IMR-90 (cell line): ENCODE measurements at regions not wholly inside any gene's neighbourhood (a gene's known extent, or its start where the extent isn't known, plus 50 kb on each side); places are given as distances from the start of the nearest gene placed in this dataset.

Source experiments
- ATAC-seq: fragments of 200-7000 bp; cut with Tn5 transposase; 2 replicates; pipeline ENCODE4 v1.9.1; 2020; ENCODE audit warnings: low read depth, mild to moderate bottlenecking, moderate library complexity
- BruUV-seq: library from RNA; stranded (reverse); fragments of 400-500 nt; replicated peaks from 2 replicates; lab custom pipeline; 2021; lab: Mats Ljungman, UMichigan
- CTCF ChIA-PET: fragments of 300-600 bp; formaldehyde crosslinking; extraction: SDS; loops from one replicate; lab custom pipeline; 2021; ENCODE audit warnings: antibody characterized with exemption; lab: Yijun Ruan, JAX
- POLR2A ChIA-PET: fragments of 300-600 bp; sonication (Branson Sonifier 250); formaldehyde crosslinking; loops from one replicate; lab custom pipeline; 2022; ENCODE audit warnings: antibody characterized with exemption; ENCODE audit not compliant: unreplicated experiment; lab: Charles Lee
- DNase-seq: peaks from one replicate; pipeline ENCODE4 v3.0.0; 2013
- H2AFZ ChIP-seq: replicated peaks from 2 replicates; pipeline ENCODE3; 2013; ENCODE audit warnings: low read length, mild to moderate bottlenecking; ENCODE audit not compliant: poor library complexity
- H2AK5ac ChIP-seq: 2 replicates; pipeline ENCODE4 v1.6.1; 2013; ENCODE audit warnings: low read depth, low read length, inconsistent platforms
- H2AK9ac ChIP-seq: replicated peaks from 2 replicates; pipeline ENCODE3; 2013; ENCODE audit warnings: mild to moderate bottlenecking, low read depth, low read length, moderate library complexity; ENCODE audit not compliant: poor library complexity
- H2BK120ac ChIP-seq: 2 replicates; pipeline ENCODE4 v1.6.1; 2013; ENCODE audit warnings: low read depth, low read length, inconsistent platforms
- H2BK15ac ChIP-seq: 3 replicates; pipeline ENCODE4 v1.6.1; 2013; ENCODE audit warnings: low read depth, low read length, inconsistent platforms
- H2BK20ac ChIP-seq: 2 replicates; pipeline ENCODE4 v1.6.1; 2013; ENCODE audit warnings: low read depth, mild to moderate bottlenecking, inconsistent platforms, low read length, moderate library complexity
- H2BK5ac ChIP-seq: 2 replicates; pipeline ENCODE4 v1.6.1; 2013; ENCODE audit warnings: mild to moderate bottlenecking, low read depth, low read length, inconsistent platforms; ENCODE audit not compliant: poor library complexity, severe bottlenecking
- H3K14ac ChIP-seq: replicated peaks from 2 replicates; pipeline ENCODE4 v1.6.1; 2013; ENCODE audit warnings: low read depth, low read length, inconsistent platforms
- H3K18ac ChIP-seq: 2 replicates; pipeline ENCODE4 v1.6.1; 2013; ENCODE audit warnings: low read depth, low read length, control low read depth
- H3K23ac ChIP-seq: 2 replicates; pipeline ENCODE4 v1.6.1; 2013; ENCODE audit warnings: low read depth, low read length, inconsistent platforms
- H3K27ac ChIP-seq: 2 replicates; pipeline ENCODE4 v1.5.1; 2013; ENCODE audit warnings: mild to moderate bottlenecking, control low read depth, low read length; ENCODE audit not compliant: insufficient read depth
- H3K27me3 ChIP-seq: 2 replicates; pipeline ENCODE4 v1.6.1; 2013; ENCODE audit warnings: low read length; ENCODE audit not compliant: control insufficient read depth, insufficient read depth
- H3K36me3 ChIP-seq: 2 replicates; pipeline ENCODE4 v1.6.1; 2013; ENCODE audit warnings: low read length, mixed read lengths; ENCODE audit not compliant: control insufficient read depth, insufficient read depth
- H3K4ac ChIP-seq: 2 replicates; pipeline ENCODE4 v1.6.1; 2013; ENCODE audit warnings: low read depth, low read length, inconsistent platforms
- H3K4me1 ChIP-seq: 2 replicates; pipeline ENCODE4 v1.6.1; 2013; ENCODE audit warnings: low read length, mixed read lengths; ENCODE audit not compliant: control insufficient read depth, insufficient read depth
- H3K4me2 ChIP-seq: 2 replicates; pipeline ENCODE4 v1.6.1; 2013; ENCODE audit warnings: low read depth, mild to moderate bottlenecking, control low read depth, low read length, moderate library complexity
- H3K4me3 ChIP-seq: 2 replicates; pipeline ENCODE4 v1.5.1; 2013; ENCODE audit warnings: low read depth, mild to moderate bottlenecking, control low read depth, low read length, moderate library complexity; ENCODE audit not compliant: insufficient read depth
- H3K56ac ChIP-seq: 2 replicates; pipeline ENCODE4 v1.6.1; 2013; ENCODE audit warnings: low read length, inconsistent platforms; ENCODE audit not compliant: insufficient read depth; ENCODE audit errors: extremely low read depth
- H3K79me1 ChIP-seq, 2 experiments: 2 replicates each; pipeline ENCODE4 v1.6.1; 2013; ENCODE audit warnings: low read length in 2 of 2, inconsistent platforms in 1 of 2, low read depth in 1 of 2
- H3K9ac ChIP-seq: 2 replicates; pipeline ENCODE4 v1.6.1; 2013; ENCODE audit warnings: low read depth, low read length, control low read depth
- H3K9me1 ChIP-seq: 2 replicates; pipeline ENCODE4 v1.6.1; 2013; ENCODE audit warnings: low read length, inconsistent platforms; ENCODE audit not compliant: insufficient read depth
- H3K9me3 ChIP-seq: 2 replicates; pipeline ENCODE4 v1.6.1; 2013; ENCODE audit warnings: low read length; ENCODE audit not compliant: control insufficient read depth, insufficient read depth
- H4K20me1 ChIP-seq: 2 replicates; pipeline ENCODE4 v1.6.1; 2013; ENCODE audit warnings: low read length, inconsistent platforms; ENCODE audit not compliant: insufficient read depth
- H4K5ac ChIP-seq: 2 replicates; pipeline ENCODE4 v1.6.1; 2013; ENCODE audit warnings: mild to moderate bottlenecking, low read depth, low read length, control low read depth
- H4K8ac ChIP-seq, 2 experiments: 2 replicates each; pipeline ENCODE4 v1.6.1; 2013; ENCODE audit warnings: low read depth in 2 of 2, low read length in 2 of 2, control low read depth in 1 of 2, inconsistent platforms in 1 of 2
- H4K91ac ChIP-seq: 2 replicates; pipeline ENCODE4 v1.6.1; 2013; ENCODE audit warnings: low read depth, low read length, inconsistent platforms; ENCODE audit not compliant: insufficient read depth
- SMC3 ChIP-seq: fragments of 150-350 bp; IDR thresholded peaks from 2 replicates; pipeline ENCODE4 v1.6.1; 2016; ENCODE audit warnings: low read depth, mild to moderate bottlenecking, antibody characterized with exemption, low read length, moderate library complexity
- WGBS, 2 experiments: methylation state at CpG; one replicate each; pipeline versions ENCODE4 v1.1.5 to v1.1.7; 2013; ENCODE audit warnings: missing lambda C conversion rate in 2 of 2; ENCODE audit not compliant: insufficient read length in 1 of 2; ENCODE audit errors: extremely low coverage in 2 of 2; 5-methylcytosine and 5-hydroxymethylcytosine counted together
- dilution Hi-C: fragments of 300-500 bp; cut with HindIII; formaldehyde crosslinking; loops from one replicate; pipeline ENCODE4 v1.14.3; 2018; ENCODE audit warnings: low sequenced_read_pairs; ENCODE audit not compliant: unreplicated experiment
- in situ Hi-C: fragments of 300-500 bp; cut with MboI; formaldehyde crosslinking; loops from 3 replicates; pipeline ENCODE4 v1.14.3; 2019; ENCODE audit warnings: low sequenced_read_pairs, inconsistent platforms, mixed read lengths
- intact Hi-C: fragments of 100-400 bp; cut with micrococcal nuclease; formaldehyde crosslinking; loops from 2 replicates; pipeline ENCODE4 v1.10.0; 2022
- TF ChIP-seq, protein P1 (sequence below): fragments of 150-350 bp; IDR thresholded peaks from 2 replicates; pipeline ENCODE4 v1.6.1; 2016; ENCODE audit warnings: low read depth, mild to moderate bottlenecking, low read length, moderate library complexity, borderline replicate concordance

DNA sequence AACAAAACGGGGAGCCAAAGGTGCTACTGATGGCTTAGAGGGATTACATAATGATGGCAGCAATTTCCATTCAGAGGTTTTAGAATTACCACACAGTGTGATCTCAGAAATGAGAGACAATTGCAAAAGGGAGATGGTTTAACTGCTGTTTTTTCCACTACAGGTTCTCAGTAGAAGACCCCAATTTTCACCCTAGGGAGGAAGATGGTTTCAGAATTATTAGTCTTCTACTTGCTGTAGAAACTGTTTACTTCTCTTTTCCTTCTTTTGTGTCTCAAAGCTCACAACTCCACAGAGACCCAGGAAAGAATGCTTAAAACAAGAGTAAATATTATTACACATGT is 226.5 kb downstream of the INHBA start:
- no peaks in the 10 kb centered on the region for H3K9me1 ChIP-seq
- no peaks in the 10 kb centered on the region for H3K79me1 ChIP-seq
- H3K4me3 ChIP-seq, result no peak overlapping the region
- ChIA-PET POLR2A (no interaction called here), CTCF (no interaction called here)
- no peak overlapping the region for H2BK5ac ChIP-seq
- H3K4me1 ChIP-seq, result peaks cover 7% of the 10 kb centered on the region
- no peaks in the 10 kb centered on the region for H3K27me3 ChIP-seq
- intact Hi-C loops, result no loop called here
- H2BK15ac ChIP-seq, result no peak overlapping the region
- 0 out of 2 replicates have a peak, but pooled peaks cover 4% of the 10 kb centered on the region for H3K9me3 ChIP-seq
- no peak overlapping the region for H3K9ac ChIP-seq
- H4K8ac ChIP-seq, result no peak overlapping the region
- no peak overlapping the region for H2AK5ac ChIP-seq
- H3K23ac ChIP-seq, result no peak overlapping the region
- H3K4me2 ChIP-seq, result no peak overlapping the region
- no peak overlapping the region for H4K91ac ChIP-seq
- no peak overlapping the region for H2BK20ac ChIP-seq
- no peaks in the 10 kb centered on the region for H4K20me1 ChIP-seq
- H3K56ac ChIP-seq, result no peak overlapping the region
- H3K27ac ChIP-seq, result no peak overlapping the region
- DNase-seq, result no peak
- H4K5ac ChIP-seq, result no peak overlapping the region
- no peak overlapping the region for H2AFZ ChIP-seq
- H2AK9ac ChIP-seq, result no peak overlapping the region
- H3K36me3 ChIP-seq, result no peaks in the 10 kb centered on the region
- no peak overlapping the region for H2BK120ac ChIP-seq
- no CpG with 5 or more reads among the region's 1 CpG for WGBS, 2 experiments
- H3K4ac ChIP-seq, result no peak overlapping the region
- ATAC-seq, result no peak
- dilution Hi-C loops, result no loop called here
- H3K18ac ChIP-seq, result no peak overlapping the region
- BruUV-seq, result no TSS peak
- H3K14ac ChIP-seq, result no peak overlapping the region
- TF ChIP-seq SMC3, result no peak
- TF ChIP-seq, protein P1, sequence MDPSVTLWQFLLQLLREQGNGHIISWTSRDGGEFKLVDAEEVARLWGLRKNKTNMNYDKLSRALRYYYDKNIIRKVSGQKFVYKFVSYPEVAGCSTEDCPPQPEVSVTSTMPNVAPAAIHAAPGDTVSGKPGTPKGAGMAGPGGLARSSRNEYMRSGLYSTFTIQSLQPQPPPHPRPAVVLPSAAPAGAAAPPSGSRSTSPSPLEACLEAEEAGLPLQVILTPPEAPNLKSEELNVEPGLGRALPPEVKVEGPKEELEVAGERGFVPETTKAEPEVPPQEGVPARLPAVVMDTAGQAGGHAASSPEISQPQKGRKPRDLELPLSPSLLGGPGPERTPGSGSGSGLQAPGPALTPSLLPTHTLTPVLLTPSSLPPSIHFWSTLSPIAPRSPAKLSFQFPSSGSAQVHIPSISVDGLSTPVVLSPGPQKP, result no peak
- in situ Hi-C loops, result no loop called here
